ENCODE measurements at regions not wholly inside any gene's neighbourhood (a gene's known extent, or its start where the extent isn't known, plus 50 kb on each side); places are given as distances from the start of the nearest gene placed in this dataset.

DNA sequence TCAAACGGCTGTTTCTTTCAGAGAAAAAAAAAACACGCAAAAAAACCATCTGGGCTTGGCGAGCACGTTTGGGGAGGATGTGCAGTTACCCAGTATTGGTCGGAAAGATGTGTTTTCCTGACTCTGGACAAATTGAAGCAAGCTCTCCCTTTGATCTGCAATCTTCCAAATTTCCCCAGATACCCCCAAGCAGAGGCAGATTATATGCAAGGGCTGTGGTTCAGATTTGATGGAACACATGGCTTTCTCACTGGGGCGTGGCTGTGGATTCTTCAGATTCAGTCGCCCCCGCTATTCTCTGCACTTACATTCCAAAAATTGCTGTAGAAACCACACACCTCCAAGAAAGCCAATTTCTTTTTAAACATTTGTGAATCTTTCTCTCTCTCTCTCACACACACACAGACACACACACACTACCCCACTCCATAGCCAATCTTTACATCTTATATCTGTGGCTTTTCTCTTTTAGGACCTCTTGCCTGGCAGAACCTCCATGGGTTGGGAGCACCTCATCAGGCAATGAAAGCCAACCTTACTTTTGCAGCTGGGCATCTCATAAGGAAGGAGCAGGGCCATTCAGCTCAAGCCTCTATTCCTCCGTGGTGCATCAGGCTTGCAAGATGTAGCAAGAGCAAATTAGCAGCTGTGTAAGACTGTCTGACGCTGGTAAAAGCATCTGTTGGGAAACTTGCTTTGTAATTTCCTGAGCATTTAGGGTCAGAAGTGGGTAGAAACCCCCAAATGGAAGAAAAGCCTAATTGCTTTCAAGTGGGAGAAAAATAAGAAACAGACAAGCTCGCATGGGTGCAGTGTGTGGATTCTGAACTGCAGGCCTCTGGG is 103.9 kb upstream of the FAM20A start:
- H3K27me3 ChIP-seq, result no peaks in the 10 kb centered on the region
- 51 to 63% methylated on average over 11 of the region's 11 CpGs for WGBS, 2 donors
- H3K9me3 ChIP-seq, result no peaks in the 10 kb centered on the region
- no peak for DNase-seq
- peaks cover 9% of the 10 kb centered on the region for H3K4me1 ChIP-seq
- intact Hi-C loops (cut with DNase I; ENCODE audit: low total_unique reads), result no loop called here
- H3K27ac ChIP-seq, result no peak overlapping the region
- TF ChIP-seq, protein P1, sequence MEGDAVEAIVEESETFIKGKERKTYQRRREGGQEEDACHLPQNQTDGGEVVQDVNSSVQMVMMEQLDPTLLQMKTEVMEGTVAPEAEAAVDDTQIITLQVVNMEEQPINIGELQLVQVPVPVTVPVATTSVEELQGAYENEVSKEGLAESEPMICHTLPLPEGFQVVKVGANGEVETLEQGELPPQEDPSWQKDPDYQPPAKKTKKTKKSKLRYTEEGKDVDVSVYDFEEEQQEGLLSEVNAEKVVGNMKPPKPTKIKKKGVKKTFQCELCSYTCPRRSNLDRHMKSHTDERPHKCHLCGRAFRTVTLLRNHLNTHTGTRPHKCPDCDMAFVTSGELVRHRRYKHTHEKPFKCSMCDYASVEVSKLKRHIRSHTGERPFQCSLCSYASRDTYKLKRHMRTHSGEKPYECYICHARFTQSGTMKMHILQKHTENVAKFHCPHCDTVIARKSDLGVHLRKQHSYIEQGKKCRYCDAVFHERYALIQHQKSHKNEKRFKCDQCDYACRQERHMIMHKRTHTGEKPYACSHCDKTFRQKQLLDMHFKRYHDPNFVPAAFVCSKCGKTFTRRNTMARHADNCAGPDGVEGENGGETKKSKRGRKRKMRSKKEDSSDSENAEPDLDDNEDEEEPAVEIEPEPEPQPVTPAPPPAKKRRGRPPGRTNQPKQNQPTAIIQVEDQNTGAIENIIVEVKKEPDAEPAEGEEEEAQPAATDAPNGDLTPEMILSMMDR (IDR thresholded peaks at IDR 0.05), result no peak
- TF ChIP-seq POLR2A (IDR thresholded peaks at IDR 0.05), result no peak
- H3K4me3 ChIP-seq, result no peak overlapping the region
- no peaks in the 10 kb centered on the region for H3K36me3 ChIP-seq (ENCODE audit: low read depth, missing control alignments)

DNA sequence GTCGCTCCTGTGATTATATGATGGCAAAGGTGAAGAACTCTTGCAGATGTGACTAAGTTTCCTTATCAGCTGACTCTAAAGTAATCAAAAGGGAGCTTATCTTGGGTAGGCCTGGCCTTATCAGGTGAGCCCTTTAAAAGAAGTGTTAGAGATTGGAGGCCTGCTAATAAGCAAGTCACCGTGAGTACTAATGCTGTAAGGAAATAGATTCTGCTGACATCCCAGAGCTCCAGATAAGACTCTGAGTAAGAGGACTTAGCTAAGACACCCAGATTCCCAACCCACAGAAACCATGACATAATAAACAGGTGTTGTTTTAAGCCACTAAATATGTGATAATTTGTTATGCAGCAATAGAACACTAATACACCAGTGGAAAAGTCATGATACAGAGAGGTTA is 99.9 kb upstream of the FAM20A start:
- no peak for DNase-seq
- Histone ChIP-seq H3K36me3 (ENCODE audit: low read depth, missing control alignments) (no peaks in the 10 kb centered on the region), H3K4me3 (no peak overlapping the region), H3K9me3 (no peaks in the 10 kb centered on the region), H3K27me3 (no peaks in the 10 kb centered on the region), H3K4me1 (peaks cover 14% of the 10 kb centered on the region), H3K27ac (no peak overlapping the region)
- WGBS, 2 donors, result 52 to 85% methylated on average over 2 of the region's 2 CpGs
- TF ChIP-seq, protein P1 (IDR thresholded peaks at IDR 0.05), result no peak
- intact Hi-C loops (cut with DNase I; ENCODE audit: low total_unique reads), result no loop called here

DNA sequence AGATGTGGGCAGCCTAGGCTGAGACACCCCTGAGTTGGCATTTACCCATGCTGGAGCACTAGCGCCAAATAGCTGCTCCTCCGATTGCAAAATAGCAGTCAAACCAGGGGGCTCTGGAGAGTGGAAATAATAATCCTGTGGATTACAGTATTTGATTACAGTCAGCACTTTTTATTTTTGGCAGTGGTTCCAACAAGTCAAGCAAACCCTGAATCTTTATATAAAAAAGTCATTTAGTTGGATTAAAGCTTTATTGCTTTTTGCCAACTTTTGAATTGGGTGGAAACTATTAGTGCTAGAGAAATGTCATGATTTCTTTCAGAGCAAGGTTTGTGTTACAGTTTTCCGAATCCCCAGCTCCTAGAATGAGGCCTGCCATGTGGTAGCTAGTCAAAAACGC is 99.3 kb upstream of the FAM20A start:
- 59 to 69% methylated on average over 4 of the region's 4 CpGs for WGBS, 2 donors
- DNase-seq, result no peak
- no peaks in the 10 kb centered on the region for H3K9me3 ChIP-seq
- H3K27me3 ChIP-seq, result no peaks in the 10 kb centered on the region
- H3K27ac ChIP-seq, result no peak overlapping the region
- TF ChIP-seq POLR2A (IDR thresholded peaks at IDR 0.05), result no peak
- TF ChIP-seq, protein P1 (IDR thresholded peaks at IDR 0.05), result no peak
- intact Hi-C loops (cut with DNase I; ENCODE audit: low total_unique reads), result no loop called here
- H3K4me1 ChIP-seq, result peaks cover 14% of the 10 kb centered on the region
- no peaks in the 10 kb centered on the region for H3K36me3 ChIP-seq (ENCODE audit: low read depth, missing control alignments)
- no peak overlapping the region for H3K4me3 ChIP-seq

DNA sequence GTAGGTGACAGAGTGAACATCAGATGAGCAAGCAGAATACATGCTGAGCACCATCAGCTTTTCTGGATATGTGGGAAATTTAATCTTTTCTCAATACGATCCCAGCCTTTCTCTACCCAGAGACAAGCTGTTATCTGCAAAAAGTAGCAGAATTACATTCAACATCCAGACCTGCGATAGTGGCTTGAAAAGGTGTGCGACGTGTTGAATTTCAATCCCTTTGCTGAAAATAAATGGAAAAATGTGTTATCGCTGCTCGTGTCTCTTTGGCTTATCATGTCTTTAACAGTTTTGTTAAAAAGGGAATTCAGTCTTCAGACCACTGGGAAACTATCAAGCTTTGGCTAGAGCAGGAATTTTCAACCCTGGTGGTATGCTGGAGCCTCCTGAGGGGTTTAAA is 98.8 kb upstream of the FAM20A start:
- Histone ChIP-seq H3K9me3 (no peaks in the 10 kb centered on the region), H3K27ac (no peak overlapping the region), H3K27me3 (no peaks in the 10 kb centered on the region), H3K4me1 (peaks cover 14% of the 10 kb centered on the region), H3K4me3 (no peak overlapping the region), H3K36me3 (ENCODE audit: low read depth, missing control alignments) (no peaks in the 10 kb centered on the region)
- 71 to 76% methylated on average over 6 of the region's 6 CpGs for WGBS, 2 donors
- no peak for TF ChIP-seq POLR2A (IDR thresholded peaks at IDR 0.05)
- TF ChIP-seq, protein P1 (IDR thresholded peaks at IDR 0.05), result no peak
- intact Hi-C loops (cut with DNase I; ENCODE audit: low total_unique reads), result no loop called here
- no peak for DNase-seq

DNA sequence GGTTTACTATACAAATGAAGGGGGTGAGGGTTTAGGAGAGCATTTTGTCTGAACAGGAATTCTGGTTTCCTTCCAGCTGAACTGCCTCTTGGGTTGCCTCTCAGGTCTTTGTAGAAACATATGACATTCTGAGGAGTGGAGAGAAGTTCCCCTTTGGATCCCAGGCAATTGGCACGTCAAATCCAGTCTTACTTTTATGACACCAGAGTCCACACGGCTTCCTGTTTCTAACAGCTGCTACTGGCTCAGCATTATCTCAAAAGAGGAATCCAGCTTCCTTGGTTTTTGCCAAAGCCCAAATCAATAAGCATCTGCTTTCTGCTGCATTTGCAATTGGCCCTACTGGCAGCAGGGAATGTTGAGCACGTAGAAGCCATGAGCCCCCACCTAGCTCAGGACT is 97.6 kb upstream of the FAM20A start:
- intact Hi-C loops (cut with DNase I; ENCODE audit: low total_unique reads), result no loop called here
- WGBS, 2 donors, result 69 to 70% methylated on average over 3 of the region's 3 CpGs

More for the DNA sequence above, 97.6 kb upstream of the FAM20A start:
- H3K36me3 ChIP-seq (ENCODE audit: low read depth, missing control alignments), result no peaks in the 10 kb centered on the region
- peak; percentile 24 for DNase-seq
- H3K27me3 ChIP-seq, result no peaks in the 10 kb centered on the region
- no peak overlapping the region for H3K4me3 ChIP-seq
- TF ChIP-seq, protein P1 (IDR thresholded peaks at IDR 0.05), result no peak
- TF ChIP-seq POLR2A (IDR thresholded peaks at IDR 0.05), result no peak
- no peak overlapping the region for H3K27ac ChIP-seq
- peaks cover 14% of the 10 kb centered on the region for H3K4me1 ChIP-seq
- H3K9me3 ChIP-seq, result no peaks in the 10 kb centered on the region

Data from testis (tissue), 2 donors.